ENCODE measurements at regions not wholly inside any gene's neighbourhood (a gene's known extent, or its start where the extent isn't known, plus 50 kb on each side); places are given as distances from the start of the nearest gene placed in this dataset.
"Not testable (repeated sequence)": the region's sequence is repeated elsewhere in the genome, so short reads cannot be mapped to it uniquely, and the experiment has no call there.

DNA sequence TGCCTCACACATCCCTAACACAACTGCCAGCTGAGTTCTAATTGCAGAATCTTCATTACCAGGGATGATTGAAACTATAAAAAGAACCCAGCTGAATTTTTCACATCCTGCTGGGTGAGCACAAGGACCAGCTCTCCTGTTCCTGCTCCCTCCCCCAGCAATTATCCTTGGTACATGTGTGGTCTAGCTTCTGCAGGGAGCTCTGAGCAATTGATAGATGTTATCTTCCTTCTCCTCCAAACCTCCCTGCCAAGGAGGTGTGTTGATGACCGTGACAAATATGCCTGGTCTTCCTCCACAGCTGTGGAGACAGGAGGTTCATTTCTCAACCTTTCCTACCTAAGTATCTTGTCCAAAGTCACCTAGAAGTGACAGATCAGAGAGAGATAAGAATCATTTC is 65.3 kb upstream of the MAN1A2 start:
- H3K9me3 ChIP-seq (ENCODE audit: insufficient read depth, low read length) = no peaks in the 10 kb centered on the region
- no peak overlapping the region for H3K4me2 ChIP-seq (ENCODE audit: low read depth, low read length, poor library complexity, severe bottlenecking)
- no peaks in the 10 kb centered on the region for H3K27me3 ChIP-seq (ENCODE audit: low read length)
- no peaks in the 10 kb centered on the region for H3K79me2 ChIP-seq (ENCODE audit: insufficient read depth, low read length)
- H3K9me2 ChIP-seq (replicated peaks; ENCODE audit: insufficient read depth, low read length) = no peaks in the 10 kb centered on the region
- no peaks in the 10 kb centered on the region for H3K36me3 ChIP-seq (ENCODE audit: low read length)
- TF ChIP-seq, protein P1, sequence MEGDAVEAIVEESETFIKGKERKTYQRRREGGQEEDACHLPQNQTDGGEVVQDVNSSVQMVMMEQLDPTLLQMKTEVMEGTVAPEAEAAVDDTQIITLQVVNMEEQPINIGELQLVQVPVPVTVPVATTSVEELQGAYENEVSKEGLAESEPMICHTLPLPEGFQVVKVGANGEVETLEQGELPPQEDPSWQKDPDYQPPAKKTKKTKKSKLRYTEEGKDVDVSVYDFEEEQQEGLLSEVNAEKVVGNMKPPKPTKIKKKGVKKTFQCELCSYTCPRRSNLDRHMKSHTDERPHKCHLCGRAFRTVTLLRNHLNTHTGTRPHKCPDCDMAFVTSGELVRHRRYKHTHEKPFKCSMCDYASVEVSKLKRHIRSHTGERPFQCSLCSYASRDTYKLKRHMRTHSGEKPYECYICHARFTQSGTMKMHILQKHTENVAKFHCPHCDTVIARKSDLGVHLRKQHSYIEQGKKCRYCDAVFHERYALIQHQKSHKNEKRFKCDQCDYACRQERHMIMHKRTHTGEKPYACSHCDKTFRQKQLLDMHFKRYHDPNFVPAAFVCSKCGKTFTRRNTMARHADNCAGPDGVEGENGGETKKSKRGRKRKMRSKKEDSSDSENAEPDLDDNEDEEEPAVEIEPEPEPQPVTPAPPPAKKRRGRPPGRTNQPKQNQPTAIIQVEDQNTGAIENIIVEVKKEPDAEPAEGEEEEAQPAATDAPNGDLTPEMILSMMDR (IDR thresholded peaks at IDR 0.05; ENCODE audit: insufficient read depth, low read length, poor library complexity, severe bottlenecking) = no peak
- no peak for TF ChIP-seq EZH2phosphoT487 (conservative IDR thresholded peaks at IDR 0.05; ENCODE audit: low read length)
- no peak overlapping the region for H3K9ac ChIP-seq (ENCODE audit: low read length)
- no peak overlapping the region for H2AFZ ChIP-seq (ENCODE audit: low read depth, low read length, severe bottlenecking)
- no peak overlapping the region for H3K27ac ChIP-seq (ENCODE audit: low read depth, low read length)
- H3F3A ChIP-seq (ENCODE audit: insufficient read depth) = no peaks in the 10 kb centered on the region
- H3K4me3 ChIP-seq (ENCODE audit: insufficient read depth, low read length, poor library complexity, severe bottlenecking) = no peak overlapping the region
- no peaks in the 10 kb centered on the region for H4K20me1 ChIP-seq (ENCODE audit: low read depth, low read length)

DNA sequence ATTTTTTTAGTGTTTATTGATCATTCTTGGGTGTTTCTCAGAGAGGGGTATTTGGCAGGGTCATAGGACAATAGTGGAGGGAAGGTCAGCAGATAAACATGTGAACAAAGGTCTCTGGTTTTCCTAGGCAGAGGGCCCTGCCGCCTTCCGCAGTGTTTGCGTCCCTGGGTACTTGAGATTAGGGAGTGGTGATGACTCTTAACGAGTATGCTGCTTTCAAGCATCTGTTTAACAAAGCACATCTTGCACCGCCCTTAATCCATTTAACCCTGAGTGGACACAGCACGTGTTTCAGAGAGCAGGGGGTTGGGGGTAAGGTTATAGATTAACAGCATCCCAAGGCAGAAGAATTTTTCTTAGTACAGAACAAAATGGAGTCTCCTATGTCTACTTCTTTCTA is 67.1 kb upstream of the MAN1A2 start:
- H3K9me3 ChIP-seq (ENCODE audit: insufficient read depth, low read length); H3K36me3 ChIP-seq (ENCODE audit: low read length); H3K9me2 ChIP-seq (replicated peaks; ENCODE audit: insufficient read depth, low read length); H3K27ac ChIP-seq (ENCODE audit: low read depth, low read length); H3K9ac ChIP-seq (ENCODE audit: low read length); H4K20me1 ChIP-seq (ENCODE audit: low read depth, low read length); H3F3A ChIP-seq (ENCODE audit: insufficient read depth); H3K27me3 ChIP-seq (ENCODE audit: low read length); H3K4me2 ChIP-seq (ENCODE audit: low read depth, low read length, poor library complexity, severe bottlenecking); H3K79me2 ChIP-seq (ENCODE audit: insufficient read depth, low read length); H3K4me3 ChIP-seq (ENCODE audit: insufficient read depth, low read length, poor library complexity, severe bottlenecking); H2AFZ ChIP-seq (ENCODE audit: low read depth, low read length, severe bottlenecking): not testable (repeated sequence)

DNA sequence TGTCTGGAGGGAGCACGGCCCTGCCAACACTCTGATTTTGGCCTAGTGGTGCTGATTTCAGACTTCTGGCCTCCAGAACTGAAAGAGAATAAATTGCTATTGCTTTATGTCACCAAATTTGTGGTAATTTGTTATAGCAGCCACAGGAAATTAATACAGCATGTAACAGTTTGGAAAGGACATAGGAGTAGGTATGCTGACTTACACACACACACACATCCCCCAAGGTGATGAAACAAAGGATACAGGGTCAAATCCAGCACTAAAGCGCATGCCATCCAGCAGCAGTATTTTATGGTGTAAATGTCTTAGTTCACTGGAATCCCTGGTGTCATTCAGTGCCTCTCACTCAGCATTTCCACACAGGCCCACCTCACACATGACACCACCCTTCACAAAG is 72.2 kb upstream of the MAN1A2 start:
- H3K4me2 ChIP-seq (ENCODE audit: low read depth, low read length, poor library complexity, severe bottlenecking) = no peak overlapping the region
- no peaks in the 10 kb centered on the region for H3K79me2 ChIP-seq (ENCODE audit: insufficient read depth, low read length)
- no peaks in the 10 kb centered on the region for H3F3A ChIP-seq (ENCODE audit: insufficient read depth)
- no peak for TF ChIP-seq EZH2phosphoT487 (conservative IDR thresholded peaks at IDR 0.05; ENCODE audit: low read length)
- TF ChIP-seq, protein P1 (IDR thresholded peaks at IDR 0.05; ENCODE audit: insufficient read depth, low read length, poor library complexity, severe bottlenecking) = no peak
- H3K27ac ChIP-seq (ENCODE audit: low read depth, low read length) = no peak overlapping the region
- no peaks in the 10 kb centered on the region for H3K9me3 ChIP-seq (ENCODE audit: insufficient read depth, low read length)
- no peaks in the 10 kb centered on the region for H3K27me3 ChIP-seq (ENCODE audit: low read length)
- no peaks in the 10 kb centered on the region for H3K9me2 ChIP-seq (replicated peaks; ENCODE audit: insufficient read depth, low read length)
- H3K4me3 ChIP-seq (ENCODE audit: insufficient read depth, low read length, poor library complexity, severe bottlenecking) = no peak overlapping the region
- no peak overlapping the region for H3K9ac ChIP-seq (ENCODE audit: low read length)
- H4K20me1 ChIP-seq (ENCODE audit: low read depth, low read length) = no peaks in the 10 kb centered on the region
- H2AFZ ChIP-seq (ENCODE audit: low read depth, low read length, severe bottlenecking) = no peak overlapping the region
- no peaks in the 10 kb centered on the region for H3K36me3 ChIP-seq (ENCODE audit: low read length)

DNA sequence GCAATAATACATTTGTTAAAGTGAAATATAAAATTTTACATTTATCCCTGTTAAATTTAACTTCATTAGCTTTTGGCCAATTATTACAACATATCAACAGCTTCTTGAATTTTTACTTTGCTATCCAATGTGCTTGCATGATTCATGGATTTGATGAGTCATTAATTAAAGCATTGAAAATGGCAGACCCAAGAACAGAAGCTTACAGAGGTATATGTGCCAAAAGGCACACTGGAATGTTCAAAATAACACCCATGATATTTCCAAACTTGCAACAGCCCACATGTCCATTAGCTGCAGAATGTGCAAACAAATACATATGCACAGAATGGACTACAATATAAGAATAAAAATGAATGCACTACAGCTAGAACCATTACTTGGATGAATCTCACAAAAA is 76.4 kb upstream of the MAN1A2 start:
- no peak overlapping the region for H3K27ac ChIP-seq (ENCODE audit: low read depth, low read length)
- no peak overlapping the region for H2AFZ ChIP-seq (ENCODE audit: low read depth, low read length, severe bottlenecking)
- no peaks in the 10 kb centered on the region for H3K36me3 ChIP-seq (ENCODE audit: low read length)
- no peaks in the 10 kb centered on the region for H3K9me2 ChIP-seq (replicated peaks; ENCODE audit: insufficient read depth, low read length)
- H3K4me3 ChIP-seq (ENCODE audit: insufficient read depth, low read length, poor library complexity, severe bottlenecking) = no peak overlapping the region
- no peak for TF ChIP-seq EZH2phosphoT487 (conservative IDR thresholded peaks at IDR 0.05; ENCODE audit: low read length)
- TF ChIP-seq, protein P1 (IDR thresholded peaks at IDR 0.05; ENCODE audit: insufficient read depth, low read length, poor library complexity, severe bottlenecking) = no peak
- H4K20me1 ChIP-seq (ENCODE audit: low read depth, low read length) = no peaks in the 10 kb centered on the region
- no peaks in the 10 kb centered on the region for H3K79me2 ChIP-seq (ENCODE audit: insufficient read depth, low read length)
- H3K4me2 ChIP-seq (ENCODE audit: low read depth, low read length, poor library complexity, severe bottlenecking) = no peak overlapping the region
- no peak overlapping the region for H3K9ac ChIP-seq (ENCODE audit: low read length)
- no peaks in the 10 kb centered on the region for H3K27me3 ChIP-seq (ENCODE audit: low read length)
- no peaks in the 10 kb centered on the region for H3F3A ChIP-seq (ENCODE audit: insufficient read depth)
- no peaks in the 10 kb centered on the region for H3K9me3 ChIP-seq (ENCODE audit: insufficient read depth, low read length)

All from SU-DHL-6 (cell line).